ENCODE measurements at regions not wholly inside any gene's neighbourhood (a gene's known extent, or its start where the extent isn't known, plus 50 kb on each side); places are given as distances from the start of the nearest gene placed in this dataset.

DNA sequence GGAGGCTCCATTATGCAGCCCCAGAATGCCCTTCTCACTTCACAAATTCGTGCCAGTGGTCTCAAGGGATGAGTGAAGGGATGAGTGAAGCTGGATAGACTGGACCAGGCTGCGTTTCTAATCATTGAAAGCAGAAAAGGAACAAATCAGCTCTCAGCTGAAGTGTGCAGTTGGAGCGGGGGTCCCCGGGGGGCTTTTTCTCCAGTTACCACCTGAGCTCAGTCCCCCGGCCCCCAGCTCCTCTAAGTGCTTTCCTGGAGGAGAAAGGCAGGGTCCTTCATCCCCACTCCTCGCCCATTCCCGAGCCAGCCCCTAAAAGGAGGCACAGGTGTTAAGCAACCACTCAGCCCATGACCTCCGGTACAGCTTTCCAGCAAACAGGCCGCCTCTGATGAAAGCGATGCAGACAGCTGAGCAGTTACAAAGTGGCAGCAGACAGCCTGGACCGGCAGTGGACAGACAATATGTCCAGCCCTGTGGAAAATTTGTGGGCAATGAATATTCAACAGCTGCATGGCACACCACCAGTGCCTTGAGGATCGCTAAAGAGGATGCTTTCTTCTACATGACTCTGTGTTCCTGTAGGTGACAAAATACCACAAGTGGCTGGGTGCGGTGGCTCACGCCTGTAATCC, 110.7 kb upstream of the UBL3 start:
- CTCF ChIA-PET: no interaction called here
- POLR2A ChIA-PET: no interaction called here
- TF ChIP-seq, protein P1, sequence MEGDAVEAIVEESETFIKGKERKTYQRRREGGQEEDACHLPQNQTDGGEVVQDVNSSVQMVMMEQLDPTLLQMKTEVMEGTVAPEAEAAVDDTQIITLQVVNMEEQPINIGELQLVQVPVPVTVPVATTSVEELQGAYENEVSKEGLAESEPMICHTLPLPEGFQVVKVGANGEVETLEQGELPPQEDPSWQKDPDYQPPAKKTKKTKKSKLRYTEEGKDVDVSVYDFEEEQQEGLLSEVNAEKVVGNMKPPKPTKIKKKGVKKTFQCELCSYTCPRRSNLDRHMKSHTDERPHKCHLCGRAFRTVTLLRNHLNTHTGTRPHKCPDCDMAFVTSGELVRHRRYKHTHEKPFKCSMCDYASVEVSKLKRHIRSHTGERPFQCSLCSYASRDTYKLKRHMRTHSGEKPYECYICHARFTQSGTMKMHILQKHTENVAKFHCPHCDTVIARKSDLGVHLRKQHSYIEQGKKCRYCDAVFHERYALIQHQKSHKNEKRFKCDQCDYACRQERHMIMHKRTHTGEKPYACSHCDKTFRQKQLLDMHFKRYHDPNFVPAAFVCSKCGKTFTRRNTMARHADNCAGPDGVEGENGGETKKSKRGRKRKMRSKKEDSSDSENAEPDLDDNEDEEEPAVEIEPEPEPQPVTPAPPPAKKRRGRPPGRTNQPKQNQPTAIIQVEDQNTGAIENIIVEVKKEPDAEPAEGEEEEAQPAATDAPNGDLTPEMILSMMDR (IDR thresholded peaks at IDR 0.05; ENCODE audit: control extremely low read depth, extremely low read depth, low read depth, missing control alignments): no peak
- no peak for DNase-seq (ENCODE audit: extremely low spot score)

DNA sequence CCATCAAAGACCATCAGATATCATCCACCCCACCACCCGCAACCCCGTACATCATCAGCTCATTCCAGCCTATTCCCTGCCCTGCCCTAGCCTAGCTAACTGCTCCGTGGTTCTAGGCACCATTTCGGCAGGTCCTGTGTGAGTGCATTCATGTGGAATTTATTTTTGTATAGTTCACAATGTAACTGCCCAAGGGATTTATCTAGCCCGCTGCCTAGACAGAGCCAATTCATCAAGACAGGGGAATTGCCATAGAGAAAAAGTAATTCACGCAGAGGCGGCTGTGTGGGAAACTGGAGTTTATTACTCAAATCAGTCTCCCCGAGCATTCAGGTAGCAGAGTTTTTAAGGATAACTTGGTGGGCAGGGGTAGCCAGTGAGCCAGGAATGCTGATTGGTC, 109.2 kb upstream of the UBL3 start:
- ChIA-PET POLR2A (no interaction called here), CTCF (interaction anchor here (1.1 to 2.7 kb wide), 2 partner anchors 10 to 189 kb away, joined by 4 to 9 read pairs; no protein-coding TSS in a partner anchor)
- TF ChIP-seq, protein P1 (IDR thresholded peaks at IDR 0.05; ENCODE audit: control extremely low read depth, extremely low read depth, low read depth, missing control alignments): no peak
- no peak for DNase-seq (ENCODE audit: extremely low spot score)

DNA sequence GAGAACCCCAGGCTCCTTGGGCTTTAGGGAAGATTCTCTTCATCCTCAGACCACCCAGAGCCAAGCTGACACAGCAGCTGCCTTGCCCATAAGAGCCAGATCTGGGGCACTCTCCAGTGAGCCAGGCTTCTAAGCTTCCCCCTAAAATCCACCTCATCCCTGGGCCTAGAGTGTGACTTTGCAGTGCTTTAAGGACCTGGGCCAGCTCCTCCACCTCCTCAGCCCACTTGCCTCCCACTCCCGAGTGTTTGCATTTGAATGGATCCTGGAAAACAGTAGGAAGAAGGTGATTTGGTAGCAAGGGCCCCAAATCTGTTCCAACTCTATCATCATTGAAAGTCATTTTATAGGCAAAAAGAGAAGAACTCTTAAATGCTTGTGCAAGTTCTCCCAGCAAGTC, 108.7 kb upstream of the UBL3 start:
- TF ChIP-seq, protein P1 (IDR thresholded peaks at IDR 0.05; ENCODE audit: control extremely low read depth, extremely low read depth, low read depth, missing control alignments): no peak
- ChIA-PET POLR2A (no interaction called here), CTCF (interaction anchor here (0.7 to 2.7 kb wide), 3 partner anchors 9 to 189 kb away, joined by 4 to 9 read pairs (median 5); no protein-coding TSS in a partner anchor)
- no peak for DNase-seq (ENCODE audit: extremely low spot score)

DNA sequence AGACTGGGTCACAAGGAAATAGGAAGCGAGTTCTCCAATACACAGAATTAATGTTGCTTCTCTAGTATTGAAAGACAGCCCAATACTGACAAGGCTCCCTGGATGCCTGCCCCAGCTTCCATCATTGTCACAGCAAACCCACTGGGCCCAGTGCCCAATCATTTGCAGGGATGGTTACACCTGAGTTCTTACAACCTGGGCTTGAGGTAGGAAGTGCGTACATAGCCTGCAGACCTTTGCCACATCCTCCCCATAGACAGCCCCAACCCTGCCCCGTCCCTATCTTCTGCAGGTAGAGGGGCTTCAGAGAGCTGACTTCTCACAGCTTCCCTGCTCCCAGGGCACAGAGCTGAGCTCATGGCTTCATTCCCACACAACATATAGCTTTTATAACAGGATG, 108.1 kb upstream of the UBL3 start:
- CTCF ChIA-PET: interaction anchor here (0.7 to 2.7 kb wide), 3 partner anchors 9 to 188 kb away, joined by 4 to 9 read pairs (median 5); no protein-coding TSS in a partner anchor
- DNase-seq (ENCODE audit: extremely low spot score): no peak
- POLR2A ChIA-PET: no interaction called here
- TF ChIP-seq, protein P1 (IDR thresholded peaks at IDR 0.05; ENCODE audit: control extremely low read depth, extremely low read depth, low read depth, missing control alignments): no peak

DNA sequence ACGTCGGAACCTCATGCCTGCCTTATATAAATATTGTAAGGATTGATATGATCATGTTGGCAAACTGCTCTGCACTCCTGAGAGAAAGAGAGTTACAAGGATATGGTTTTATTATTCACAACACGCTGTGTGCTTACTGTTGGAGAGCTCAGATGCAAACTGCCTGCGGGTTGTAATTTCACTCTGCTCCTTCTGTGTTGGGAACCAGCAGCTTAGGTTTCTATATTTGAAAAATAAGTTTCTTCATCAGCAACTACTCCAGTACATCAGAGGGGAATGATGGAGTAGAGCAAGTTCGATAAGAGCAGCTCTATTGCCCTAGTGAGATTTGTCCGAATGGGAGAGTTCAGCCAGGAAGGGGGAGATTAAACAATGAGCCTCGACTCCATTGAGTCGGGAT, 106.9 kb upstream of the UBL3 start:
- DNase-seq (ENCODE audit: extremely low spot score): no peak
- ChIA-PET POLR2A (no interaction called here), CTCF (interaction anchor here (1.2 to 2.7 kb wide), 2 partner anchors 33 to 187 kb away, joined by 4 to 9 read pairs; no protein-coding TSS in a partner anchor)
- TF ChIP-seq, protein P1 (IDR thresholded peaks at IDR 0.05; ENCODE audit: control extremely low read depth, extremely low read depth, low read depth, missing control alignments): no peak

DNA sequence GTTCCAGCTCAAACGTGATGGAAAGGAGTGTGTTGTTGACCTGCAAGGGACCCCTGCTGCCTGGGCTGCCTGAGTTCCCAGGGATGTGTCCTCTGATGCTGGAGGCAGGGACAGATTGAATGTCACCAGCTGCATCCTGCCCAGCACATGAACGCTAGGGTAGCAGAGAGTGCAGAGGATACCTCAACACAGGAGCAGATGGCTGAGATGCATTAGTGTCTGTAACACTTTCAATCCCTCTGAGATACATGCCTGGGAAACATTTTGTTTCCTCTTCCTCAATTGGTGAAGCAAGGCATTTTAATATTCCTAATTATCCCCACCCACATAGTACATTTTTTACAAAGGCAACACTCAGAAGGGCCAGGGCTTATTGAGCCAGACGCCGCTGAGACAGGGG, 106.4 kb upstream of the UBL3 start:
- no peak for DNase-seq (ENCODE audit: extremely low spot score)
- ChIA-PET CTCF (interaction anchor here (1.2 kb wide), 1 partner anchor 33 kb away, joined by 4 read pairs; no protein-coding TSS in a partner anchor), POLR2A (interaction anchor here (0.7 kb wide), 1 partner anchor 509 kb away, joined by 8 read pairs; no protein-coding TSS in a partner anchor)
- TF ChIP-seq, protein P1 (IDR thresholded peaks at IDR 0.05; ENCODE audit: control extremely low read depth, extremely low read depth, low read depth, missing control alignments): no peak
